Astrocyte (in vitro differentiated cells and primary cell): ENCODE measurements at regions not wholly inside any gene's neighbourhood (a gene's known extent, or its start where the extent isn't known, plus 50 kb on each side); places are given as distances from the start of the nearest gene placed in this dataset.

ENCODE experiments used
- DNase-seq: peaks from one replicate; pipeline ENCODE4 v3.0.0-alpha.2; 2010; ENCODE audit warnings: low read depth
- FAIRE-seq: peaks from 2 replicates; lab custom pipeline; 2011; peaks lifted over from hg19 to GRCh38; lab: Jason Lieb, UNC
- H2AFZ ChIP-seq: 2 replicates; pipeline ENCODE4 v1.6.0; 2012; ENCODE audit warnings: low read depth, low read length, inconsistent platforms
- H3K27ac ChIP-seq: 2 replicates; pipeline ENCODE4 v1.5.1; 2011; ENCODE audit warnings: low read depth, low read length, inconsistent platforms
- H3K27me3 ChIP-seq: 2 replicates; pipeline ENCODE4 v1.6.0; 2011; ENCODE audit warnings: low read length, inconsistent platforms; ENCODE audit not compliant: insufficient read depth
- H3K36me3 ChIP-seq: 2 replicates; pipeline ENCODE4 v1.5.1; 2011; ENCODE audit warnings: low read length, inconsistent platforms; ENCODE audit not compliant: insufficient read depth
- H3K4me1 ChIP-seq: 2 replicates; pipeline ENCODE4 v1.5.1; 2011; ENCODE audit warnings: low read length, inconsistent platforms; ENCODE audit not compliant: insufficient read depth
- H3K4me2 ChIP-seq: 2 replicates; pipeline ENCODE4 v1.6.0; 2012; ENCODE audit warnings: low read length, inconsistent platforms
- H3K4me3 ChIP-seq: 2 replicates; pipeline ENCODE4 v1.5.1; 2011; ENCODE audit warnings: low read depth, mild to moderate bottlenecking, low read length, inconsistent platforms; ENCODE audit not compliant: insufficient read depth
- H3K79me2 ChIP-seq: 2 replicates; pipeline ENCODE4 v1.6.0; 2012; ENCODE audit warnings: mild to moderate bottlenecking, low read length, inconsistent platforms; ENCODE audit not compliant: insufficient read depth
- H3K9ac ChIP-seq: 2 replicates; pipeline ENCODE4 v1.6.0; 2012; ENCODE audit warnings: mild to moderate bottlenecking, low read length, inconsistent platforms
- H3K9me3 ChIP-seq: 2 replicates; pipeline ENCODE4 v1.5.1; 2012; ENCODE audit warnings: low read depth, mild to moderate bottlenecking, low read length, inconsistent platforms; ENCODE audit not compliant: insufficient read depth
- H4K20me1 ChIP-seq: 2 replicates; pipeline ENCODE4 v1.6.0; 2012; ENCODE audit warnings: low read length, inconsistent platforms; ENCODE audit not compliant: insufficient read depth
- H3K27ac Mint-ChIP-seq: one replicate; pipeline ENCODE4 v1.8.0; 2021; ENCODE audit warnings: mild to moderate bottlenecking, mixed read lengths; ENCODE audit not compliant: unreplicated experiment
- H3K27me3 Mint-ChIP-seq: one replicate; pipeline ENCODE4 v1.8.0; 2021; ENCODE audit warnings: low read depth, mixed read lengths; ENCODE audit not compliant: unreplicated experiment
- H3K36me3 Mint-ChIP-seq: one replicate; pipeline ENCODE4 v1.8.0; 2021; ENCODE audit warnings: low read depth, mixed read lengths; ENCODE audit not compliant: unreplicated experiment
- H3K4me1 Mint-ChIP-seq: one replicate; pipeline ENCODE4 v1.8.0; 2021; ENCODE audit warnings: low read depth, mixed read lengths; ENCODE audit not compliant: unreplicated experiment
- H3K4me3 Mint-ChIP-seq: one replicate; pipeline ENCODE4 v1.8.0; 2021; ENCODE audit warnings: mild to moderate bottlenecking, moderate library complexity, mixed read lengths; ENCODE audit not compliant: unreplicated experiment
- H3K9me3 Mint-ChIP-seq: one replicate; pipeline ENCODE4 v1.8.0; 2021; ENCODE audit warnings: mild to moderate bottlenecking, mixed read lengths; ENCODE audit not compliant: unreplicated experiment
- CTCF ChIP-seq: IDR thresholded peaks from 2 replicates; pipeline ENCODE4 v1.5.1; 2011; ENCODE audit warnings: low read depth, mild to moderate bottlenecking, inconsistent platforms, low read length, moderate library complexity; ENCODE audit not compliant: insufficient read depth
- EZH2 ChIP-seq: IDR thresholded peaks from 2 replicates; pipeline ENCODE4 v1.6.1; 2012; ENCODE audit warnings: mild to moderate bottlenecking, low read length, inconsistent platforms; ENCODE audit not compliant: insufficient read depth

DNA sequence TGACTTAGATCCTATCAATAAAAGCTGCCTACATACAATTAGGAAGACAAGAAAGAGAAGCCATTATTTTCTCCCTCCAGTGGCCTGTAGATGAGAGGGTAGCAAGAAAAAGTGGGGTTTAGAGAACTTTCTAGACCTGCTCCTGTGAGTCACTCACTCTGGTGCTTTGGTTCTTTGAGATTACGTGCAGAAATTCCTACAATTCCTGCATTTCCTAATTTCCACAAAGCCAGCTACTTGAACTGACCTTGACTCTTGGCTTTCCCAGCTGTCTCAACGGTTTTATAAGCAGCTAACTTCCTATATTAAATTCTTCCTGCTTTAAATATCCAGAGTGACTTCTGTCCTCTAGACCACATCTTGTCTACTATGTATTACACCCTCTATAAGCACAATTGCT lies 899.5 kb upstream of the KLHL29 start:
- Mint-ChIP-seq H3K36me3 (no peaks in the 10 kb centered on the region), H3K27me3 (no peaks in the 10 kb centered on the region), H3K4me3 (no peak overlapping the region), H3K4me1 (peaks cover 23% of the 10 kb centered on the region), H3K9me3 (no peaks in the 10 kb centered on the region), H3K27ac (no peak overlapping the region)
- H3K27ac ChIP-seq, result no peak overlapping the region
- no peak overlapping the region for H3K9ac ChIP-seq
- H3K4me3 ChIP-seq, result no peak overlapping the region
- H3K4me1 ChIP-seq, result no peaks in the 10 kb centered on the region
- no peak overlapping the region for H3K4me2 ChIP-seq
- FAIRE-seq (no peak), DNase-seq (no peak)
- TF ChIP-seq CTCF (no peak), EZH2 (no peak)
- no peaks in the 10 kb centered on the region for H3K79me2 ChIP-seq
- no peak overlapping the region for H2AFZ ChIP-seq
- no peaks in the 10 kb centered on the region for H4K20me1 ChIP-seq
- peaks cover 3% of the 10 kb centered on the region for H3K9me3 ChIP-seq
- peaks cover 2% of the 10 kb centered on the region for H3K36me3 ChIP-seq
- H3K27me3 ChIP-seq, result no peaks in the 10 kb centered on the region

DNA sequence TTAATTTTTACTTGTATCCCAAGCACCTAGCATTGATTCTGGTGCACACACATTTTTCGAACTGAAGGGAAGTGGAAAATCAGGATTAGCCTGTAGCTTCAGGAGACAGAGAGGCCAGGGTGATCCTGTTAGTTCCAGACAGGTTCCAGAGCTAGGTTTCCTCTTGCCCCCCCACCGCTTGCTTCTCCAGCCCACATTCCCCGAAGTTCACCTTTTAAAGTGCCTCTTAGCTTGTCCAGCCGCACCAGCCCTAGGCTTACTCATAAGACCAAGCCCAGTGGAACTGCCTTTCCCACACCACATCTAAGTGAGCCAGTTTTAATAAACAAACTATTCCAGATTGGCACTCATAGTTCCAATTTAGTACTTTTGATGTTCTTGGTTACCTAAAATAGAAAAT lies 898.6 kb upstream of the KLHL29 start:
- Mint-ChIP-seq H3K27ac (no peak overlapping the region), H3K36me3 (no peaks in the 10 kb centered on the region), H3K27me3 (no peaks in the 10 kb centered on the region), H3K4me1 (peaks cover 23% of the 10 kb centered on the region), H3K4me3 (no peak overlapping the region), H3K9me3 (no peaks in the 10 kb centered on the region)
- DNase-seq (no peak), FAIRE-seq (no peak)
- no peak overlapping the region for H2AFZ ChIP-seq
- H3K9ac ChIP-seq, result no peak overlapping the region
- H3K27ac ChIP-seq, result no peak overlapping the region
- H3K79me2 ChIP-seq, result no peaks in the 10 kb centered on the region
- no peaks in the 10 kb centered on the region for H3K4me1 ChIP-seq
- H3K36me3 ChIP-seq, result peaks cover 2% of the 10 kb centered on the region
- TF ChIP-seq CTCF (no peak), EZH2 (no peak)
- no peak overlapping the region for H3K4me2 ChIP-seq
- H3K9me3 ChIP-seq, result peaks cover 3% of the 10 kb centered on the region
- no peak overlapping the region for H3K4me3 ChIP-seq
- H4K20me1 ChIP-seq, result no peaks in the 10 kb centered on the region
- H3K27me3 ChIP-seq, result no peaks in the 10 kb centered on the region

- TF ChIP-seq EZH2, result no peak
- TF ChIP-seq CTCF, result no peak
- Mint-ChIP-seq H3K9me3 (no peaks in the 10 kb centered on the region), H3K27me3 (no peaks in the 10 kb centered on the region), H3K4me3 (no peak overlapping the region), H3K36me3 (no peaks in the 10 kb centered on the region), H3K27ac (no peak overlapping the region), H3K4me1 (peaks cover 20% of the 10 kb centered on the region)
- H3K9ac ChIP-seq, result no peak overlapping the region
- H3K4me3 ChIP-seq, result no peak overlapping the region
- H2AFZ ChIP-seq, result no peak overlapping the region
- DNase-seq (no peak), FAIRE-seq (no peak)
- H3K4me2 ChIP-seq, result no peak overlapping the region
- H3K4me1 ChIP-seq, result no peaks in the 10 kb centered on the region
- H4K20me1 ChIP-seq, result no peaks in the 10 kb centered on the region
- H3K27me3 ChIP-seq, result no peaks in the 10 kb centered on the region
- H3K9me3 ChIP-seq, result peaks cover 3% of the 10 kb centered on the region
- H3K79me2 ChIP-seq, result no peaks in the 10 kb centered on the region
- peaks cover 2% of the 10 kb centered on the region for H3K36me3 ChIP-seq
- H3K27ac ChIP-seq, result no peak overlapping the region
Observed at GRCh38 chr2:22487036-22487435, 897.9 kb upstream of the KLHL29 start.
